Testis (tissue), 2 donors: ENCODE measurements at regions not wholly inside any gene's neighbourhood (a gene's known extent, or its start where the extent isn't known, plus 50 kb on each side); places are given as distances from the start of the nearest gene placed in this dataset.
"Not testable (repeated sequence)": the region's sequence is repeated elsewhere in the genome, so short reads cannot be mapped to it uniquely, and the experiment has no call there.

Experiments
- POLR2A ChIP-seq: fragments of 450-650 bp; IDR thresholded peaks from one replicate; pipeline ENCODE4 v1.6.1; 2017; ENCODE audit warnings: antibody characterized with exemption, mild to moderate bottlenecking, moderate library complexity
- TF ChIP-seq, protein P1 (sequence below), 3 experiments: fragments of 450-650 bp in 2 of 3; fragments of 200-600 bp in 1 of 3; sonication (generic) in 1 of 3; IDR thresholded peaks; one replicate each; pipeline ENCODE4 v1.5.1; 2016 to 2019; ENCODE audit warnings: antibody characterized with exemption in 3 of 3, mild to moderate bottlenecking in 2 of 3, moderate library complexity in 1 of 3

- not testable (repeated sequence) for TF ChIP-seq POLR2A
- TF ChIP-seq, protein P1, sequence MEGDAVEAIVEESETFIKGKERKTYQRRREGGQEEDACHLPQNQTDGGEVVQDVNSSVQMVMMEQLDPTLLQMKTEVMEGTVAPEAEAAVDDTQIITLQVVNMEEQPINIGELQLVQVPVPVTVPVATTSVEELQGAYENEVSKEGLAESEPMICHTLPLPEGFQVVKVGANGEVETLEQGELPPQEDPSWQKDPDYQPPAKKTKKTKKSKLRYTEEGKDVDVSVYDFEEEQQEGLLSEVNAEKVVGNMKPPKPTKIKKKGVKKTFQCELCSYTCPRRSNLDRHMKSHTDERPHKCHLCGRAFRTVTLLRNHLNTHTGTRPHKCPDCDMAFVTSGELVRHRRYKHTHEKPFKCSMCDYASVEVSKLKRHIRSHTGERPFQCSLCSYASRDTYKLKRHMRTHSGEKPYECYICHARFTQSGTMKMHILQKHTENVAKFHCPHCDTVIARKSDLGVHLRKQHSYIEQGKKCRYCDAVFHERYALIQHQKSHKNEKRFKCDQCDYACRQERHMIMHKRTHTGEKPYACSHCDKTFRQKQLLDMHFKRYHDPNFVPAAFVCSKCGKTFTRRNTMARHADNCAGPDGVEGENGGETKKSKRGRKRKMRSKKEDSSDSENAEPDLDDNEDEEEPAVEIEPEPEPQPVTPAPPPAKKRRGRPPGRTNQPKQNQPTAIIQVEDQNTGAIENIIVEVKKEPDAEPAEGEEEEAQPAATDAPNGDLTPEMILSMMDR (IDR thresholded peaks at IDR 0.05): not testable (repeated sequence)
Observed at GRCh38 chr2:105529258-105529657, 130.4 kb upstream of the FHL2 start.
